ENCODE measurements at regions not wholly inside any gene's neighbourhood (a gene's known extent, or its start where the extent isn't known, plus 50 kb on each side); places are given as distances from the start of the nearest gene placed in this dataset.
A peak's percentile ranks its signal among the peaks of the same experiment; 100 is the strongest.

- DNase-seq (ENCODE audit: low spot score): no peak
- no peaks in the 10 kb centered on the region for H3K4me1 ChIP-seq (ENCODE audit: control insufficient read depth in 4 of 4, insufficient read depth in 4 of 4, low read length in 3 of 4)
- no peak overlapping the region for H3K9ac ChIP-seq (ENCODE audit: low read depth in 1 of 2, low read length in 2 of 2)
- no peak overlapping the region for H3K27ac ChIP-seq (ENCODE audit: low read depth in 1 of 2, low read length in 2 of 2)
- H3K27me3 ChIP-seq (ENCODE audit: control insufficient read depth in 4 of 4, insufficient read depth in 4 of 4, low read length in 3 of 4): no peaks in the 10 kb centered on the region
- TF ChIP-seq GABPA (IDR thresholded peaks at IDR 0.05 in 1 of 2, conservative IDR thresholded peaks at IDR 0.05 in 1 of 2) (no peak), YY1 (IDR thresholded peaks at IDR 0.05) (no peak), HNF4A (conservative IDR thresholded peaks at IDR 0.05) (no peak), CTCF (IDR thresholded peaks at IDR 0.05; ENCODE audit: low read depth, low read length, missing input control) (no peak), FOXA2 (IDR thresholded peaks at IDR 0.05) (no peak), FOXA1 (IDR thresholded peaks at IDR 0.05) (no peak), RXRA (IDR thresholded peaks at IDR 0.05) (no peak), MAX (IDR thresholded peaks at IDR 0.05) (no peak)
- no peak overlapping the region for H3K4me3 ChIP-seq (ENCODE audit: low read depth in 1 of 3, low read length in 3 of 3)
- H3K36me3 ChIP-seq (ENCODE audit: control insufficient read depth in 4 of 4, insufficient read depth in 3 of 4, low read depth in 1 of 4, low read length in 3 of 4): no peaks in the 10 kb centered on the region
- H3K9me3 ChIP-seq (ENCODE audit: control insufficient read depth in 4 of 4, low read length in 3 of 4): no peaks in the 10 kb centered on the region
- 89% methylated on average over 9 of the region's 9 CpGs for WGBS
These were observed 845.9 kb upstream of the PCDH9 start for GRCh38 chr13:68076046-68076445.

DNA sequence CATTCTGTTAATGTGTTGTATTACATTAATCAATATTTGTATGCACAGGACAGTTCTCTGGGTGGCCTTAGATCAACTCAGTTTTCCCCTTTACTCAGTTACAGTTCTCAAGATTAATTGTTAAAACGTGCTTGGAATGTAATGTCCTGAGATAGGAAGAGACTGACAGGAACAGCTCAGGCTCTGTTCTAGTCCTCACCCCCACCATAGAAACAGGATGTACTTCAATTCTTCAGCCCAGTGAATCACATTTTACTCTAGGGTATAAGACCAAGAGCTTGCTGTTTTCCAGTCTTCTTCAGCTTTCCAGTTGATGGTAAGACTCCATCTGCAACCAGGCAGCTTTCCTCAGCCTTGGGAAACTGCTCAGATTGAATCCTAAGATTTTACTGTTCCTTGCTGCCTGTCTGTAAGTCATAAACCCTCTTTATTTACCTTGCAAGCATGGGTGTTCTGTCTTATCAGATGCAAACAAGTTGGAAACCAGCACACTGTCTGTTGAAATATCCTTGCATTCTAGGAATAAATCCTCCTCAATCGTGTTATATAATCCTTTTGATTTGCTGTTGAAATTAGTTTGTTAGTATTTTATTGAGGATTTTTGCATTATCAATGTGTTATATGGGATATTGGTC lies 836.9 kb upstream of the PCDH9 start:
- TF ChIP-seq NR2F2 (IDR thresholded peaks at IDR 0.05): no peak
- TF ChIP-seq YY1 (IDR thresholded peaks at IDR 0.05): peak; percentile 32
- TF ChIP-seq HNF4A (conservative IDR thresholded peaks at IDR 0.05): peak in 1 of 2 donors; percentile 49
- peak; percentile 44 for TF ChIP-seq MAX (IDR thresholded peaks at IDR 0.05)
- TF ChIP-seq CTCF (IDR thresholded peaks at IDR 0.05; ENCODE audit: low read depth, low read length, missing input control): no peak
- TF ChIP-seq RXRA (IDR thresholded peaks at IDR 0.05): peak in 1 of 2 donors; percentile 57
- TF ChIP-seq JUND (IDR thresholded peaks at IDR 0.05): peak in 1 of 2 donors; percentile 41
- peak in 1 of 2 donors; percentile 15 for TF ChIP-seq RAD21 (IDR thresholded peaks at IDR 0.05)
- TF ChIP-seq SP1 (IDR thresholded peaks at IDR 0.05): no peak
- TF ChIP-seq FOXA2 (IDR thresholded peaks at IDR 0.05): peak; percentile 66
- TF ChIP-seq, protein P1, sequence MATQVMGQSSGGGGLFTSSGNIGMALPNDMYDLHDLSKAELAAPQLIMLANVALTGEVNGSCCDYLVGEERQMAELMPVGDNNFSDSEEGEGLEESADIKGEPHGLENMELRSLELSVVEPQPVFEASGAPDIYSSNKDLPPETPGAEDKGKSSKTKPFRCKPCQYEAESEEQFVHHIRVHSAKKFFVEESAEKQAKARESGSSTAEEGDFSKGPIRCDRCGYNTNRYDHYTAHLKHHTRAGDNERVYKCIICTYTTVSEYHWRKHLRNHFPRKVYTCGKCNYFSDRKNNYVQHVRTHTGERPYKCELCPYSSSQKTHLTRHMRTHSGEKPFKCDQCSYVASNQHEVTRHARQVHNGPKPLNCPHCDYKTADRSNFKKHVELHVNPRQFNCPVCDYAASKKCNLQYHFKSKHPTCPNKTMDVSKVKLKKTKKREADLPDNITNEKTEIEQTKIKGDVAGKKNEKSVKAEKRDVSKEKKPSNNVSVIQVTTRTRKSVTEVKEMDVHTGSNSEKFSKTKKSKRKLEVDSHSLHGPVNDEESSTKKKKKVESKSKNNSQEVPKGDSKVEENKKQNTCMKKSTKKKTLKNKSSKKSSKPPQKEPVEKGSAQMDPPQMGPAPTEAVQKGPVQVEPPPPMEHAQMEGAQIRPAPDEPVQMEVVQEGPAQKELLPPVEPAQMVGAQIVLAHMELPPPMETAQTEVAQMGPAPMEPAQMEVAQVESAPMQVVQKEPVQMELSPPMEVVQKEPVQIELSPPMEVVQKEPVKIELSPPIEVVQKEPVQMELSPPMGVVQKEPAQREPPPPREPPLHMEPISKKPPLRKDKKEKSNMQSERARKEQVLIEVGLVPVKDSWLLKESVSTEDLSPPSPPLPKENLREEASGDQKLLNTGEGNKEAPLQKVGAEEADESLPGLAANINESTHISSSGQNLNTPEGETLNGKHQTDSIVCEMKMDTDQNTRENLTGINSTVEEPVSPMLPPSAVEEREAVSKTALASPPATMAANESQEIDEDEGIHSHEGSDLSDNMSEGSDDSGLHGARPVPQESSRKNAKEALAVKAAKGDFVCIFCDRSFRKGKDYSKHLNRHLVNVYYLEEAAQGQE (IDR thresholded peaks at IDR 0.05): peak; percentile 11
- Histone ChIP-seq H3K4me1 (ENCODE audit: control insufficient read depth in 4 of 4, insufficient read depth in 4 of 4, low read length in 3 of 4) (peaks cover 0 to 8% (median 6%) of the 10 kb centered on the region in 4 donors), H3K9ac (ENCODE audit: low read depth in 1 of 2, low read length in 2 of 2) (no peak overlapping the region), H3K4me3 (ENCODE audit: low read depth in 1 of 3, low read length in 3 of 3) (no peak overlapping the region), H3K27ac (ENCODE audit: low read depth in 1 of 2, low read length in 2 of 2) (no peak overlapping the region), H3K27me3 (ENCODE audit: control insufficient read depth in 4 of 4, insufficient read depth in 4 of 4, low read length in 3 of 4) (no peaks in the 10 kb centered on the region), H3K9me3 (ENCODE audit: control insufficient read depth in 4 of 4, low read length in 3 of 4) (no peaks in the 10 kb centered on the region), H3K36me3 (ENCODE audit: control insufficient read depth in 4 of 4, insufficient read depth in 3 of 4, low read depth in 1 of 4, low read length in 3 of 4) (no peaks in the 10 kb centered on the region)
- 22% methylated on average over 2 of the region's 2 CpGs for WGBS
- no peak for DNase-seq (ENCODE audit: low spot score)
